ENCODE measurements at regions not wholly inside any gene's neighbourhood (a gene's known extent, or its start where the extent isn't known, plus 50 kb on each side); places are given as distances from the start of the nearest gene placed in this dataset.

- no peaks in the 10 kb centered on the region for H3K9me3 ChIP-seq (replicated peaks; ENCODE audit: control insufficient read depth, insufficient read depth, low read length)
- dilution Hi-C loops (cut with MboI; ENCODE audit: extremely low pct_ligation_motif_present, low sequenced_read_pairs), result no loop called here
- no peaks in the 10 kb centered on the region for H3K27me3 ChIP-seq (ENCODE audit: control insufficient read depth in 2 of 2, insufficient read depth in 2 of 2, low read length in 2 of 2)
- H4K20me1 ChIP-seq (replicated peaks; ENCODE audit: control insufficient read depth, extremely low read depth, insufficient read depth, low read length), result no peaks in the 10 kb centered on the region
- DNase-seq (ENCODE audit: low read depth, low spot score) (no peak), FAIRE-seq (no peak)
- H3K36me3 ChIP-seq (ENCODE audit: control insufficient read depth in 2 of 2, extremely low read depth in 1 of 2, insufficient read depth in 2 of 2, low read length in 2 of 2), result peaks cover 0 to 10% of the 10 kb centered on the region in 2 experiments
- ChIA-PET CTCF (interaction anchor here (0.6 to 2.5 kb wide), 13 partner anchors 9 to 528 kb away, joined by 3 to 19 read pairs (median 4); partner anchors contain the start of gene KCTD7), POLR2A (interaction anchor here (0.5 to 0.6 kb wide), 2 partner anchors 70 to 71 kb away, joined by 4 to 5 read pairs; partner anchors contain the start of gene KCTD7)
- no peak overlapping the region for H3K4me2 ChIP-seq (ENCODE audit: insufficient read depth, low read length)
- no TSS peak for BruUV-seq (replicated peaks)
- no peak overlapping the region for H3K27ac ChIP-seq (ENCODE audit: insufficient read depth, low read depth, low read length)
- H3K9ac ChIP-seq (replicated peaks; ENCODE audit: extremely low read depth, insufficient read depth, low read length), result no peak overlapping the region
- no peak overlapping the region for H3K4me3 ChIP-seq (replicated peaks in 1 of 3; ENCODE audit: insufficient read depth in 1 of 3, low read depth in 1 of 3, low read length in 3 of 3)
- no peak for TF ChIP-seq JUN (IDR thresholded peaks at IDR 0.05; ENCODE audit: borderline replicate concordance, insufficient read depth, insufficient read length, low read depth)
- no peaks in the 10 kb centered on the region for H3K4me1 ChIP-seq (ENCODE audit: control insufficient read depth, extremely low read depth, insufficient read depth, low read length)
- intact Hi-C loops (cut with micrococcal nuclease), result loop anchor here (5.0 kb wide), 1 partner anchor 364 kb away; the partner anchor contains the start of gene TMEM248
- H2AFZ ChIP-seq (ENCODE audit: low read depth, low read length), result no peak overlapping the region
- H3K9me1 ChIP-seq (replicated peaks; ENCODE audit: control insufficient read depth, extremely low read depth, insufficient read depth, low read length), result no peaks in the 10 kb centered on the region
- peaks cover 13% of the 10 kb centered on the region for H3K79me2 ChIP-seq (ENCODE audit: control insufficient read depth, insufficient read depth, low read length)
These were observed 70.5 kb upstream of the KCTD7 start for GRCh38 chr7:66558201-66558641.

DNA sequence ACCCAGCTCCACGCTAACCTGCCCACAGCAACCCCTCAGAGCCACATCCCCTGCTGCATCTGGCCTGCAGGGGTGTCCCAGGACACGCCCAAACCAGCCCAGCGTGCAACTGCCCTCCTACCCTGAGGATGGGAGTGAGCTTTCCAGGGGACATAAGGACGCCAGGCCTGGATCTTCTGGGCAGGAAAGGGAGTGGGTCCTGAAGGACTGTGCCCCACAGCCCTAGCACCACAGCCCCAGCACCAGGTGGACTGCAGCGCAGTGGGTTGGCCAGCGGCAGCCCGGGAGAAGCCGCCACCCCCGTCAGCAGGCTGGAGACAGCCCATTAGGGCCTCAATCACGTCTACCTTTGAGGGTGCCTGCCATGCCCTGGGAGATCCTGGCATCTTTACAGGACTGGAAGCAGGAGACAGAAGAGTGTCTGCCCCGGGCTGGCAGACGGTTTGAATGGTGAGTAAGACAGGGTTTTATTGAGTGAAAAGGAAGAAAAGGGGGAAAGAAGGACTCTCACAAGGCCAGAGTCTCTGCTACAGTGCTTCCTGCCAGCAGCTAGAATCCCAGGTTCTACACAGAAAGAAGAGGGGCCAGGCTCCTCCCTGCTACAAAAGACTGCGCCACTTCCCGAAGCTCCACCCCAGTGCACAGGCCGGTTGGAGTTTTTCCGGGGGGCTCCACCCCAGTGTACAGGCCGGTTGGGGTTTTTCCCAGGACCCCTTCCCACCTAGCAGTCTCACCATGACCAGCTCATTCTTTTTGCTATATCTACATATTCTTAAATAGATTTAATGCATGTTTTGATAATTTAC, 69.8 kb upstream of the KCTD7 start:
- dilution Hi-C loops (cut with MboI; ENCODE audit: extremely low pct_ligation_motif_present, low sequenced_read_pairs), result no loop called here
- POLR2A ChIA-PET, result interaction anchor here (0.6 kb wide), 1 partner anchor 70 kb away, joined by 5 read pairs; the partner anchor contains the start of gene KCTD7
- no TSS peak for BruUV-seq (replicated peaks)
- no peaks in the 10 kb centered on the region for H3K9me1 ChIP-seq (replicated peaks; ENCODE audit: control insufficient read depth, extremely low read depth, insufficient read depth, low read length)
- no peaks in the 10 kb centered on the region for H4K20me1 ChIP-seq (replicated peaks; ENCODE audit: control insufficient read depth, extremely low read depth, insufficient read depth, low read length)
- TF ChIP-seq JUN (IDR thresholded peaks at IDR 0.05; ENCODE audit: borderline replicate concordance, insufficient read depth, insufficient read length, low read depth), result no peak
- no peak for TF ChIP-seq MAX (IDR thresholded peaks at IDR 0.05; ENCODE audit: insufficient read depth, insufficient read length)
- TF ChIP-seq GATA2 (IDR thresholded peaks at IDR 0.05; ENCODE audit: insufficient read depth, insufficient read length, low read depth, low read length), result no peak
- no peak for TF ChIP-seq CTCF (IDR thresholded peaks at IDR 0.05; ENCODE audit: extremely low read depth in 1 of 2, insufficient read depth in 1 of 2, low read depth in 1 of 2, low read length in 2 of 2)
- TF ChIP-seq POLR2AphosphoS5 (IDR thresholded peaks at IDR 0.05; ENCODE audit: insufficient read depth, low read depth, low read length), result no peak
- TF ChIP-seq EZH2 (IDR thresholded peaks at IDR 0.05; ENCODE audit: borderline replicate concordance, low read depth, low read length, severe bottlenecking), result no peak
- no peak for TF ChIP-seq FOS (IDR thresholded peaks at IDR 0.05; ENCODE audit: borderline replicate concordance, insufficient read depth, low read length)
- TF ChIP-seq POLR2A (IDR thresholded peaks at IDR 0.05; ENCODE audit: low read depth, low read length), result no peak
- TF ChIP-seq MYC (IDR thresholded peaks at IDR 0.05; ENCODE audit: low read depth, low read length), result no peak
- no peaks in the 10 kb centered on the region for H3K27me3 ChIP-seq (ENCODE audit: control insufficient read depth in 2 of 2, insufficient read depth in 2 of 2, low read length in 2 of 2)
- no peaks in the 10 kb centered on the region for H3K9me3 ChIP-seq (replicated peaks; ENCODE audit: control insufficient read depth, insufficient read depth, low read length)
- H3K36me3 ChIP-seq (ENCODE audit: control insufficient read depth in 2 of 2, extremely low read depth in 1 of 2, insufficient read depth in 2 of 2, low read length in 2 of 2), result peaks cover 0 to 10% of the 10 kb centered on the region in 2 experiments
- no peak overlapping the region for H3K9ac ChIP-seq (replicated peaks; ENCODE audit: extremely low read depth, insufficient read depth, low read length)
- CTCF ChIA-PET, result interaction anchor here (0.7 to 2.5 kb wide), 4 partner anchors 16 to 529 kb away, joined by 3 to 19 read pairs (median 3); no protein-coding TSS in a partner anchor
- FAIRE-seq (no peak), DNase-seq (ENCODE audit: low read depth, low spot score) (no peak)
- no peak overlapping the region for H3K27ac ChIP-seq (ENCODE audit: insufficient read depth, low read depth, low read length)
- peaks cover 16% of the 10 kb centered on the region for H3K79me2 ChIP-seq (ENCODE audit: control insufficient read depth, insufficient read depth, low read length)
- no peak overlapping the region for H3K4me3 ChIP-seq (replicated peaks in 1 of 3; ENCODE audit: insufficient read depth in 1 of 3, low read depth in 1 of 3, low read length in 3 of 3)
- no peaks in the 10 kb centered on the region for H3K4me1 ChIP-seq (ENCODE audit: control insufficient read depth, extremely low read depth, insufficient read depth, low read length)
- intact Hi-C loops (cut with micrococcal nuclease), result loop anchor here (5.0 kb wide), 1 partner anchor 363 kb away; the partner anchor contains the start of gene TMEM248
- H2AFZ ChIP-seq (ENCODE audit: low read depth, low read length), result no peak overlapping the region
- no peak overlapping the region for H3K4me2 ChIP-seq (ENCODE audit: insufficient read depth, low read length)
